NT2/D1 (cell line): ENCODE measurements at regions not wholly inside any gene's neighbourhood (a gene's known extent, or its start where the extent isn't known, plus 50 kb on each side); places are given as distances from the start of the nearest gene placed in this dataset.

Source experiments
- YY1 ChIP-seq: IDR thresholded peaks from 2 replicates; pipeline ENCODE4 v1.6.1; 2011; ENCODE audit not compliant: insufficient read length, insufficient read depth
- ZNF274 ChIP-seq: IDR thresholded peaks from 2 replicates; pipeline ENCODE4 v1.6.1; 2011; ENCODE audit warnings: mild to moderate bottlenecking, low read depth, low read length

GRCh38 chr3:30346933-30347320 is 259.5 kb upstream of the TGFBR2 start:
- TF ChIP-seq ZNF274: no peak
- TF ChIP-seq YY1: no peak
